Dendritic cell treated with granulocyte-macrophage colony-stimulating factor and Interleukin-4, amounts not matched to agents 40 ng/mL and 50 ng/mL, for 4 days (primary cell): ENCODE measurements at regions not wholly inside any gene's neighbourhood (a gene's known extent, or its start where the extent isn't known, plus 50 kb on each side); places are given as distances from the start of the nearest gene placed in this dataset.
"Not testable (repeated sequence)": the region's sequence is repeated elsewhere in the genome, so short reads cannot be mapped to it uniquely, and the experiment has no call there.

Source experiments
- H3K27ac Mint-ChIP-seq: one replicate; pipeline ENCODE4 v1.8.0; 2022; ENCODE audit warnings: mild to moderate bottlenecking, mixed read lengths
- H3K27me3 Mint-ChIP-seq: one replicate; pipeline ENCODE4 v1.8.0; 2022; ENCODE audit warnings: mild to moderate bottlenecking, mixed read lengths
- H3K36me3 Mint-ChIP-seq: one replicate; pipeline ENCODE4 v1.8.0; 2022; ENCODE audit warnings: low read depth, mixed read lengths
- H3K4me1 Mint-ChIP-seq: one replicate; pipeline ENCODE4 v1.8.0; 2022; ENCODE audit warnings: low read depth, mixed read lengths
- H3K4me3 Mint-ChIP-seq: one replicate; pipeline ENCODE4 v1.8.0; 2022; ENCODE audit warnings: mild to moderate bottlenecking, moderate library complexity, mixed read lengths
- H3K9me3 Mint-ChIP-seq: one replicate; pipeline ENCODE4 v1.8.0; 2022; ENCODE audit warnings: mixed read lengths
- intact Hi-C: fragments of 100-400 bp; cut with micrococcal nuclease; formaldehyde crosslinking; loops from one replicate; pipeline ENCODE4 v1.15.0; 2022

GRCh38 chr2:153532140-153532539 lies 53.6 kb upstream of the RPRM start:
- H3K9me3 Mint-ChIP-seq = peaks cover 7% of the 10 kb centered on the region
- H3K36me3 Mint-ChIP-seq = no peaks in the 10 kb centered on the region
- H3K4me3 Mint-ChIP-seq = no peak overlapping the region
- intact Hi-C loops = no loop called here
- H3K27ac Mint-ChIP-seq = no peak overlapping the region
- no peaks in the 10 kb centered on the region for H3K27me3 Mint-ChIP-seq
- no peaks in the 10 kb centered on the region for H3K4me1 Mint-ChIP-seq

GRCh38 chr2:153533803-153534202 lies 55.2 kb upstream of the RPRM start:
- H3K4me1 Mint-ChIP-seq, H3K27ac Mint-ChIP-seq, H3K27me3 Mint-ChIP-seq, H3K4me3 Mint-ChIP-seq, H3K36me3 Mint-ChIP-seq, intact Hi-C loops, H3K9me3 Mint-ChIP-seq: not testable (repeated sequence)

GRCh38 chr2:153534590-153534989 lies 56.0 kb upstream of the RPRM start:
- H3K36me3 Mint-ChIP-seq, H3K27ac Mint-ChIP-seq, H3K4me3 Mint-ChIP-seq, H3K4me1 Mint-ChIP-seq, H3K27me3 Mint-ChIP-seq, intact Hi-C loops, H3K9me3 Mint-ChIP-seq: not testable (repeated sequence)

GRCh38 chr2:153536115-153536514 lies 57.6 kb upstream of the RPRM start:
- intact Hi-C loops = no loop called here
- Mint-ChIP-seq H3K27me3 (no peaks in the 10 kb centered on the region), H3K9me3 (peaks cover 15% of the 10 kb centered on the region), H3K27ac (no peak overlapping the region), H3K36me3 (no peaks in the 10 kb centered on the region), H3K4me3 (no peak overlapping the region), H3K4me1 (no peaks in the 10 kb centered on the region)

- not testable (repeated sequence) for H3K27me3 Mint-ChIP-seq
These were observed 59.5 kb upstream of the RPRM start for GRCh38 chr2:153538102-153538501.

GRCh38 chr2:153543635-153544071 lies 65.1 kb upstream of the RPRM start:
- H3K27ac Mint-ChIP-seq = no peak overlapping the region
- intact Hi-C loops = no loop called here
- peaks cover 19% of the 10 kb centered on the region for H3K9me3 Mint-ChIP-seq
- no peak overlapping the region for H3K4me3 Mint-ChIP-seq
- H3K4me1 Mint-ChIP-seq = no peaks in the 10 kb centered on the region
- H3K27me3 Mint-ChIP-seq = no peaks in the 10 kb centered on the region
- H3K36me3 Mint-ChIP-seq = no peaks in the 10 kb centered on the region

More at GRCh38 chr2:153538102-153538501, 59.5 kb upstream of the RPRM start:
- H3K4me1 Mint-ChIP-seq, intact Hi-C loops, H3K27ac Mint-ChIP-seq, H3K4me3 Mint-ChIP-seq, H3K36me3 Mint-ChIP-seq: not testable (repeated sequence)
- peaks cover 26% of the 10 kb centered on the region for H3K9me3 Mint-ChIP-seq

GRCh38 chr2:153546358-153546757 lies 67.8 kb upstream of the RPRM start:
- intact Hi-C loops = no loop called here
- Mint-ChIP-seq H3K36me3 (no peaks in the 10 kb centered on the region), H3K27me3 (no peaks in the 10 kb centered on the region), H3K4me3 (no peak overlapping the region), H3K4me1 (no peaks in the 10 kb centered on the region), H3K27ac (no peak overlapping the region), H3K9me3 (peaks cover 8% of the 10 kb centered on the region)

GRCh38 chr2:153548536-153548935 lies 70.0 kb upstream of the RPRM start:
- no peaks in the 10 kb centered on the region for H3K27me3 Mint-ChIP-seq
- intact Hi-C loops = no loop called here
- no peaks in the 10 kb centered on the region for H3K36me3 Mint-ChIP-seq
- no peaks in the 10 kb centered on the region for H3K9me3 Mint-ChIP-seq
- no peaks in the 10 kb centered on the region for H3K4me1 Mint-ChIP-seq
- no peak overlapping the region for H3K4me3 Mint-ChIP-seq
- H3K27ac Mint-ChIP-seq = no peak overlapping the region

- H3K9me3 Mint-ChIP-seq = no peaks in the 10 kb centered on the region
- intact Hi-C loops = no loop called here
- H3K36me3 Mint-ChIP-seq = no peaks in the 10 kb centered on the region
- no peaks in the 10 kb centered on the region for H3K4me1 Mint-ChIP-seq
- no peak overlapping the region for H3K27ac Mint-ChIP-seq
- no peaks in the 10 kb centered on the region for H3K27me3 Mint-ChIP-seq
- H3K4me3 Mint-ChIP-seq = no peak overlapping the region
These were observed 73.1 kb upstream of the RPRM start for GRCh38 chr2:153551698-153552097.

- no peaks in the 10 kb centered on the region for H3K36me3 Mint-ChIP-seq
- intact Hi-C loops = no loop called here
- H3K27ac Mint-ChIP-seq = no peak overlapping the region
- H3K9me3 Mint-ChIP-seq = no peaks in the 10 kb centered on the region
- H3K27me3 Mint-ChIP-seq = no peaks in the 10 kb centered on the region
- no peaks in the 10 kb centered on the region for H3K4me1 Mint-ChIP-seq
- no peak overlapping the region for H3K4me3 Mint-ChIP-seq
These were observed 78.6 kb upstream of the RPRM start for GRCh38 chr2:153557211-153557610.

GRCh38 chr2:153557714-153558113 lies 79.2 kb upstream of the RPRM start:
- H3K4me1 Mint-ChIP-seq = no peaks in the 10 kb centered on the region
- H3K9me3 Mint-ChIP-seq = no peaks in the 10 kb centered on the region
- intact Hi-C loops = no loop called here
- H3K4me3 Mint-ChIP-seq = no peak overlapping the region
- H3K27me3 Mint-ChIP-seq = no peaks in the 10 kb centered on the region
- H3K36me3 Mint-ChIP-seq = no peaks in the 10 kb centered on the region
- no peak overlapping the region for H3K27ac Mint-ChIP-seq

- no peak overlapping the region for H3K27ac Mint-ChIP-seq
- H3K27me3 Mint-ChIP-seq = no peaks in the 10 kb centered on the region
- H3K4me1 Mint-ChIP-seq = no peaks in the 10 kb centered on the region
- H3K9me3 Mint-ChIP-seq = no peaks in the 10 kb centered on the region
- intact Hi-C loops = no loop called here
- H3K36me3 Mint-ChIP-seq = no peaks in the 10 kb centered on the region
- H3K4me3 Mint-ChIP-seq = no peak overlapping the region
These were observed 79.7 kb upstream of the RPRM start for GRCh38 chr2:153558247-153558646.

- Mint-ChIP-seq H3K9me3 (peaks cover 3% of the 10 kb centered on the region), H3K27me3 (no peaks in the 10 kb centered on the region), H3K27ac (no peak overlapping the region), H3K36me3 (no peaks in the 10 kb centered on the region), H3K4me3 (no peak overlapping the region), H3K4me1 (no peaks in the 10 kb centered on the region)
- intact Hi-C loops = no loop called here
These were observed 88.8 kb upstream of the RPRM start for GRCh38 chr2:153567367-153567766.

- Mint-ChIP-seq H3K36me3 (no peaks in the 10 kb centered on the region), H3K4me1 (no peaks in the 10 kb centered on the region), H3K9me3 (peaks cover 8% of the 10 kb centered on the region), H3K27me3 (no peaks in the 10 kb centered on the region), H3K27ac (no peak overlapping the region), H3K4me3 (no peak overlapping the region)
- intact Hi-C loops = no loop called here
These were observed 89.5 kb upstream of the RPRM start for GRCh38 chr2:153568105-153568504.

- Mint-ChIP-seq H3K4me3 (no peak overlapping the region), H3K9me3 (peaks cover 8% of the 10 kb centered on the region), H3K36me3 (no peaks in the 10 kb centered on the region), H3K27ac (no peak overlapping the region), H3K27me3 (no peaks in the 10 kb centered on the region), H3K4me1 (no peaks in the 10 kb centered on the region)
- intact Hi-C loops = no loop called here
These were observed 96.8 kb upstream of the RPRM start for GRCh38 chr2:153575171-153575853.
